AG04450 (cell line): ENCODE measurements at regions not wholly inside any gene's neighbourhood (a gene's known extent, or its start where the extent isn't known, plus 50 kb on each side); places are given as distances from the start of the nearest gene placed in this dataset.
A peak's percentile ranks its signal among the peaks of the same experiment; 100 is the strongest.

ENCODE experiments used
- CTCF ChIA-PET: fragments of 300-600, 350-600 bp; formaldehyde crosslinking; extraction: SDS; loops from one replicate; lab custom pipeline; 2022; ENCODE audit warnings: antibody characterized with exemption, inconsistent platforms; lab: Charles Lee
- POLR2A ChIA-PET: fragments of 350-600 bp; formaldehyde crosslinking; extraction: SDS; loops from one replicate; lab custom pipeline; 2021; ENCODE audit warnings: antibody characterized with exemption, inconsistent platforms; lab: Yijun Ruan, JAX
- DNase-seq: peaks from one replicate; pipeline ENCODE4 v3.0.0-alpha.2; 2011; ENCODE audit warnings: low read depth, low spot score
- H3K27ac ChIP-seq: one replicate; pipeline ENCODE4 v1.5.1; 2012; ENCODE audit warnings: low read depth, low read length, control low read depth
- H3K27me3 ChIP-seq: one replicate; pipeline ENCODE4 v1.6.0; 2012; ENCODE audit warnings: low read length; ENCODE audit not compliant: control insufficient read depth, insufficient read depth
- H3K4me3 ChIP-seq: 2 replicates; pipeline ENCODE4 v1.5.1; 2011; ENCODE audit warnings: mild to moderate bottlenecking, low read depth, low read length, control low read depth
- H3K9me3 ChIP-seq: 2 replicates; pipeline ENCODE4 v1.5.1; 2012; ENCODE audit warnings: low read length; ENCODE audit not compliant: control insufficient read depth, insufficient read depth
- TF ChIP-seq, protein P1 (sequence below): IDR thresholded peaks from 2 replicates; pipeline ENCODE4 v1.5.1; 2011; ENCODE audit warnings: low read depth, low read length, control low read depth, inconsistent platforms

DNA sequence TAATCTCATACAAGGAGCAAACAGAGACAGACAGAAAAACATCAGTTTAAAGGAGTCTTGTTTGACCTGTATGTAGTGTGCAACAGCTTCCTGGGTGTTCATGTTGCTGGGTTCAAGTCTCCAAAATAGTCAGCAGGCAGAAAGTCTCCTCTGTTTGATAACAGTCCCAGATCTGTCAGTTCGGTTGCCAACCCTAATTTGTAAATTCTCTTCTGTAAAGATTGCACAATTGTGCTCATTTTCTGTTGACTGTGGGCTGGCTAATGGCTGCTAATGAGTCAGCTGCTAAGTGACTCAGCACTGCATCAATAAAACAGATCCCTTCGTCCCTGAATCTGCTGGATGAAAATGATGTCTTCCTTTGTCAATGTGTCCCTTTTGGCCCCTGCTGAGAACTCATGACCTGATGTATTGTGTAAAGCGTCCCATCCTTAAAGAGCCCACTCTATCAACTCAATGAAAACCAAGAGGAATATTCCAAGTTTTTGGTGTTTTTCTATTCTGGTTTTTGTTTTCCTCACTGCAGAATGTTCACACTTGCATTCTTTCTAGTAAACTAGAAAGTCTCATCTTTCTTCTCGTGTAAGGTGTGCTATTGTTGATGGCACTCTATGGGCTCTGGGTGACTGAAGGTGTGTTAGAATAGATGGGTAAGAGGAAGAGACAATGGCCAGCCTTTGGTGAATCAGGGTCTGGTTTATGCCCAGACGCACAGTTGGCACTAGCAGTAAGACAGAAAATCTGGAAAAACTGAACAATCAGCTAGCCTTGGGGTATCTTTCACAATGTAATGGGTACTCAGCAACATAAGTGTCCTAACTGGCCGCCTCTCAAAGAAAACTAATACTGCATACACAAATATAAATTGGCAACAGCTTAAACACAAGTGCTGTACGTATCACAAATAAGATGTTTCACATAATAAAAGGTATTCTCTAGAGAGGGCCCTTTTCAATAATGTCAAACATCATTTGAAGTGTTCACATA, 75.1 kb upstream of the SIPA1L2 start:
- TF ChIP-seq, protein P1, sequence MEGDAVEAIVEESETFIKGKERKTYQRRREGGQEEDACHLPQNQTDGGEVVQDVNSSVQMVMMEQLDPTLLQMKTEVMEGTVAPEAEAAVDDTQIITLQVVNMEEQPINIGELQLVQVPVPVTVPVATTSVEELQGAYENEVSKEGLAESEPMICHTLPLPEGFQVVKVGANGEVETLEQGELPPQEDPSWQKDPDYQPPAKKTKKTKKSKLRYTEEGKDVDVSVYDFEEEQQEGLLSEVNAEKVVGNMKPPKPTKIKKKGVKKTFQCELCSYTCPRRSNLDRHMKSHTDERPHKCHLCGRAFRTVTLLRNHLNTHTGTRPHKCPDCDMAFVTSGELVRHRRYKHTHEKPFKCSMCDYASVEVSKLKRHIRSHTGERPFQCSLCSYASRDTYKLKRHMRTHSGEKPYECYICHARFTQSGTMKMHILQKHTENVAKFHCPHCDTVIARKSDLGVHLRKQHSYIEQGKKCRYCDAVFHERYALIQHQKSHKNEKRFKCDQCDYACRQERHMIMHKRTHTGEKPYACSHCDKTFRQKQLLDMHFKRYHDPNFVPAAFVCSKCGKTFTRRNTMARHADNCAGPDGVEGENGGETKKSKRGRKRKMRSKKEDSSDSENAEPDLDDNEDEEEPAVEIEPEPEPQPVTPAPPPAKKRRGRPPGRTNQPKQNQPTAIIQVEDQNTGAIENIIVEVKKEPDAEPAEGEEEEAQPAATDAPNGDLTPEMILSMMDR, result no peak
- ChIA-PET POLR2A (no interaction called here), CTCF (no interaction called here)
- H3K9me3 ChIP-seq, result no peaks in the 10 kb centered on the region; the same call in 1 of the 2 replicates
- no peaks in the 10 kb centered on the region for H3K27me3 ChIP-seq
- no peak overlapping the region for H3K4me3 ChIP-seq
- DNase-seq, result peak; percentile 56
- peak overlapping the region; percentile 74 for H3K27ac ChIP-seq

DNA sequence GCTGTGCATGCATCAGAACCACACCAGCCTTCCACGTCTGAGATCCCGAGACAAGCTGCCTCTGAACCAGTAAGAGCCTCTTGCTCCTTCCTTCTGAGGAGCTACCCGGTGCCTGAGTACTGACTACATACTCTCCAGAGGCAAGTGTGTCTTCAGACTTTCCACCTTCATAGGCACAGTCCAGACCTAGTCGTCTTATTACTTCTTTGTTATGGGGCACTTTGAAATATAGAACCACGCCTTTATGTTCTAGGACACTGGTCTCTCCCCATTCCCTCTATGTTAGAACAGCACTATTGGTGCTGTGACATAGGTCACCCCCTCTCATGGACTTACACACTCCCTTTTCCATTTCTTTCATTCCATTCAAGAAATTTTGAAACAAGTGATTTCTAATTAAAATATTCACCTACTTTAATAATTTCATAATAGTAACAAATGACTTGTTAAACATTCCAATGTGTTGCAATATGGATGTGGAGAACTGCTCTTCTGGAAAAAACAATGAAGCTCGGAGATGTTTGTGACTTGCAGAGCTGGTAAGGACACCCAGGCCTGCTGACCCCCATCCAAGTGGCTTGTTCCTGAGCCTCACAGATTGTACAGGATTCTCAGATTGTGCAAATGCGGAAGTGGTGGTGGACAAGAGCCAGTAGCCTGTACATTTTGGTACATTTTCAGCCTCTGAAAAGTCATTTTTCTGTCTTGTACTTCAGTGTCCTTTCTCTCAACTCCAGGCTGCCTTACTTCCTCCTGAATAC, 76.1 kb upstream of the SIPA1L2 start:
- Histone ChIP-seq H3K27ac (no peak overlapping the region), H3K9me3 (no peaks in the 10 kb centered on the region; the same call in 1 of the 2 replicates), H3K4me3 (no peak overlapping the region), H3K27me3 (no peaks in the 10 kb centered on the region)
- DNase-seq, result no peak
- POLR2A ChIA-PET, result no interaction called here
- TF ChIP-seq, protein P1, result no peak
- CTCF ChIA-PET, result no interaction called here

DNA sequence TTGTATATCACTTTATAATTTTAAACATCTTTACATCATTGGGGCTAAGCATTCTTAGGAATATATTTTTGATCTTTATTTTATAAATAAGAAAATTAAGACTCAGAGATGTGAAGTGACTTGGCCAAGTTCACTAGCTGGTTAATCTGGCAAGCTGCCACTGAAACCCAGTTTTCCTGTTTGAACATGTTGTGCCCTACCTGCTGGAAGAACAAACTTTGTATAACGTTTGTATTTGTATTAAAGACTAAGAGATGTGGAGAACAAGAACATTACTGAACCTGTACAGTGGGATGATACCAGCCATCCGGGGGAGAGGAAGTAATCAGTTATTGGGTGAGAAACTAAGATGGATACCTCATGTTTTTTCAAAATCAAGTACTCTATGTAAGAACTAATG, 77.2 kb upstream of the SIPA1L2 start:
- DNase-seq, result no peak
- no peaks in the 10 kb centered on the region for H3K9me3 ChIP-seq
- no peak overlapping the region for H3K27ac ChIP-seq
- CTCF ChIA-PET, result no interaction called here
- POLR2A ChIA-PET, result no interaction called here
- H3K27me3 ChIP-seq, result no peaks in the 10 kb centered on the region
- no peak overlapping the region for H3K4me3 ChIP-seq
- TF ChIP-seq, protein P1, result no peak

DNA sequence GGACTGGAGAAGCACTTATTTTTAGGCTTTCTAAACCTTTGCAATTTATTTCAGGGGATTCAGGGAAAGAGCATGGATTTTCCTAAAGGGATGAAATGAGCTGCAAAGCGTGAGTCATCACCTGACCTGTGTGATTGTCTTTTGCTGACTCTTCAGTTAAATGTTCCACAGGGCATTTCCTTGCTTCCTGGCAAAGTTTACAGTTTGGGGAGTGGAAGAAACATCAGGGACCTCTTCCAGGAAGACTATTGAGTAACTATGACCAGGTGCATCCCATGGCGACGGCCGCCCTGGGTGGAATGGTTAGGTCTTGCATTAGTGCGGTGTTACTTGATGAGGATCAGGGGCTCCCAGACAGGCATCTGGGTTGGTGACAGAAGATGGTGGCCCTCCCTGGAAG, 79.5 kb upstream of the SIPA1L2 start:
- no peak overlapping the region for H3K4me3 ChIP-seq
- no peaks in the 10 kb centered on the region for H3K9me3 ChIP-seq
- ChIA-PET CTCF (no interaction called here), POLR2A (no interaction called here)
- no peak overlapping the region for H3K27ac ChIP-seq
- TF ChIP-seq, protein P1, result no peak
- DNase-seq, result no peak
- H3K27me3 ChIP-seq, result no peaks in the 10 kb centered on the region
